HepG2 (cell line): ENCODE measurements at regions not wholly inside any gene's neighbourhood (a gene's known extent, or its start where the extent isn't known, plus 50 kb on each side); places are given as distances from the start of the nearest gene placed in this dataset.

Source experiments
- ATAC-seq: fragments of 200-7000 bp; cut with Tn5 transposase; 3 replicates; pipeline ENCODE4 v1.9.1; 2020; ENCODE audit warnings: mild to moderate bottlenecking, moderate library complexity
- BruUV-seq: library from RNA; stranded (reverse); fragments of 400-500 nt; replicated peaks from 2 replicates; lab custom pipeline; 2021; lab: Mats Ljungman, UMichigan
- CTCF ChIA-PET: fragments of 300-600 bp; formaldehyde crosslinking; extraction: SDS; loops from one replicate; lab custom pipeline; 2021; ENCODE audit warnings: low total read pairs, inconsistent platforms, low intra/inter-chr PET ratio; lab: Yijun Ruan, JAX
- POLR2A ChIA-PET: fragments of 350-600 bp; sonication (Branson Sonifier 250); formaldehyde crosslinking; loops from one replicate; lab custom pipeline; 2020; ENCODE audit warnings: antibody characterized with exemption, inconsistent platforms; lab: Yijun Ruan, JAX
- DNase-seq: peaks from one replicate; pipeline ENCODE4 v3.0.0-alpha.2; 2015; ENCODE audit warnings: low spot score
- FAIRE-seq: peaks from 3 replicates; lab custom pipeline; 2011; peaks lifted over from hg19 to GRCh38; lab: Jason Lieb, UNC
- H2AFZ ChIP-seq: one replicate; pipeline ENCODE4 v1.6.1; 2011; ENCODE audit warnings: low read length, inconsistent platforms
- H3K27ac ChIP-seq: fragments of 300-600 bp; 3 replicates; pipeline ENCODE4 v1.8.0; 2011; ENCODE audit warnings: mixed run types, mild to moderate bottlenecking, mixed read lengths, low read length, inconsistent platforms; ENCODE audit not compliant: insufficient read depth; ENCODE audit errors: extremely low read length
- H3K27me3 ChIP-seq, 2 experiments: fragments of 200-600 bp in 1 of 2; 2 replicates in 1 of 2; 3 replicates in 1 of 2; pipeline versions ENCODE4 v1.6.0 to v1.8.0; 2011; ENCODE audit warnings: low read length in 2 of 2, mild to moderate bottlenecking in 2 of 2, moderate library complexity in 2 of 2, inconsistent platforms in 1 of 2; ENCODE audit not compliant: insufficient read depth in 2 of 2, control insufficient read depth in 1 of 2
- H3K36me3 ChIP-seq, 2 experiments: fragments of 200-600 bp in 1 of 2; replicated peaks in 1 of 2; 2 replicates in 1 of 2; 3 replicates in 1 of 2; pipeline versions ENCODE4 v1.5.1 to v1.8.0; 2011; ENCODE audit warnings: low read length in 2 of 2, inconsistent platforms in 1 of 2; ENCODE audit not compliant: insufficient read depth in 2 of 2, control insufficient read depth in 1 of 2
- H3K4me1 ChIP-seq: 2 replicates; pipeline ENCODE4 v1.5.1; 2012; ENCODE audit warnings: low read length, inconsistent platforms; ENCODE audit not compliant: insufficient read depth
- H3K4me2 ChIP-seq: 2 replicates; pipeline ENCODE4 v1.6.0; 2011; ENCODE audit warnings: low read depth, low read length, inconsistent platforms
- H3K4me3 ChIP-seq, 3 experiments: fragments of 200-600 bp in 1 of 3; sonication (generic), shearing (Covaris generic) in 1 of 3; replicated peaks in 1 of 3; 2 replicates each; pipeline ENCODE4 v1.5.1; 2011 to 2016; ENCODE audit warnings: low read length in 3 of 3, inconsistent platforms in 2 of 3, low read depth in 2 of 3, mild to moderate bottlenecking in 2 of 3, control low read depth in 1 of 3, mixed read lengths in 1 of 3; ENCODE audit not compliant: insufficient read depth in 1 of 3
- H3K79me2 ChIP-seq: one replicate; pipeline ENCODE4 v1.6.1; 2011; ENCODE audit warnings: low read length, inconsistent platforms; ENCODE audit not compliant: insufficient read depth
- H3K9ac ChIP-seq: 2 replicates; pipeline ENCODE4 v1.6.0; 2011; ENCODE audit warnings: mild to moderate bottlenecking, low read depth, low read length, inconsistent platforms; ENCODE audit not compliant: insufficient read depth
- H3K9me3 ChIP-seq: 2 replicates; pipeline ENCODE4 v1.5.1; 2012; ENCODE audit warnings: mild to moderate bottlenecking, low read length
- H4K20me1 ChIP-seq: 2 replicates; pipeline ENCODE4 v1.6.0; 2011; ENCODE audit warnings: inconsistent platforms, mild to moderate bottlenecking, low read length, moderate library complexity; ENCODE audit not compliant: insufficient read depth
- CTCF ChIP-seq: sonication (generic); formaldehyde crosslinking; IDR thresholded peaks from 2 replicates; pipeline ENCODE4 v1.5.0; 2020; ENCODE audit warnings: mild to moderate bottlenecking, missing genetic modification reagents, moderate library complexity
- ETS1 ChIP-seq: sonication (generic); formaldehyde crosslinking; IDR thresholded peaks from 2 replicates; pipeline ENCODE4 v1.4.0; 2020; ENCODE audit warnings: missing genetic modification reagents
- FOXA3 ChIP-seq: IDR thresholded peaks from 2 replicates; pipeline ENCODE4 v1.6.1; 2016; ENCODE audit warnings: missing genetic modification reagents, missing compliant biosample characterization
- KLF11 ChIP-seq: IDR thresholded peaks from 2 replicates; pipeline ENCODE4 v1.6.1; 2016; ENCODE audit warnings: missing compliant biosample characterization
- KLF16 ChIP-seq, 2 experiments: sonication (generic) in 1 of 2; formaldehyde crosslinking in 1 of 2; IDR thresholded peaks; 2 replicates each; pipeline versions ENCODE4 v1.6.1 to v1.8.0; 2016 to 2023; ENCODE audit warnings: missing genetic modification reagents in 2 of 2, missing compliant biosample characterization in 1 of 2
- MAF1 ChIP-seq: sonication (generic); formaldehyde crosslinking; IDR thresholded peaks from 2 replicates; pipeline ENCODE4 v1.5.0; 2020; ENCODE audit warnings: missing genetic modification reagents, borderline replicate concordance
- MAZ ChIP-seq, 2 experiments: sonication (generic) in 1 of 2; formaldehyde crosslinking in 1 of 2; IDR thresholded peaks; 2 replicates each; pipeline versions ENCODE4 v1.5.0 to v1.6.1; 2012 to 2020; ENCODE audit warnings: low read depth in 2 of 2, mild to moderate bottlenecking in 2 of 2, borderline replicate concordance in 1 of 2, improper control_type of control experiment in 1 of 2, low read length in 1 of 2, missing genetic modification reagents in 1 of 2, moderate library complexity in 1 of 2
- PAXIP1 ChIP-seq: sonication (generic); formaldehyde crosslinking; conservative IDR thresholded peaks from 2 replicates; pipeline ENCODE4 v1.4.0; 2020; ENCODE audit warnings: mild to moderate bottlenecking, missing genetic modification reagents, moderate library complexity
- PCBP1 ChIP-seq: fragments of 200-400 bp; formaldehyde crosslinking; IDR thresholded peaks from 2 replicates; pipeline ENCODE4 v1.6.1; 2017; ENCODE audit warnings: mild to moderate bottlenecking, low read depth, low read length, borderline replicate concordance
- RFXAP ChIP-seq: sonication (generic); formaldehyde crosslinking; IDR thresholded peaks from 2 replicates; pipeline ENCODE4 v1.4.0; 2020; ENCODE audit warnings: missing genetic modification reagents, borderline replicate concordance
- SKI ChIP-seq: fragments of 450-650 bp; IDR thresholded peaks from one replicate; pipeline ENCODE4 v1.6.1; 2018; ENCODE audit warnings: mild to moderate bottlenecking; ENCODE audit not compliant: partially characterized antibody
- SMC3 ChIP-seq: IDR thresholded peaks from 2 replicates; pipeline ENCODE4 v1.6.1; 2011; ENCODE audit warnings: low read length, improper control_type of control experiment
- ZBTB37 ChIP-seq: sonication (generic); formaldehyde crosslinking; IDR thresholded peaks from 2 replicates; pipeline ENCODE4 v1.4.0; 2020; ENCODE audit warnings: mild to moderate bottlenecking, missing genetic modification reagents
- ZNF101 ChIP-seq: sonication (generic); formaldehyde crosslinking; IDR thresholded peaks from 2 replicates; pipeline ENCODE4 v1.4.0; 2020; ENCODE audit warnings: mild to moderate bottlenecking, low read depth, missing genetic modification reagents, borderline replicate concordance
- ZNF263 ChIP-seq: sonication (generic); formaldehyde crosslinking; IDR thresholded peaks from 2 replicates; pipeline ENCODE4 v1.4.0; 2020; ENCODE audit warnings: missing genetic modification reagents
- ZNF331 ChIP-seq: sonication (generic); formaldehyde crosslinking; IDR thresholded peaks from 2 replicates; pipeline ENCODE4 v1.4.0; 2020; ENCODE audit warnings: missing genetic modification reagents
- WGBS: methylation state at CpG from one replicate; pipeline ENCODE4 v1.1.6; 2017; ENCODE audit warnings: low lambda C conversion rate; 5-methylcytosine and 5-hydroxymethylcytosine counted together
- in situ Hi-C: cut with HindIII; loops from 2 replicates; pipeline ENCODE4 v1.10.0; 2017; ENCODE audit warnings: low pct_unique_long_range_greater_than_20kb; ENCODE audit not compliant: extremely low pct_ligation_motif_present
- intact Hi-C: fragments of 100-400 bp; cut with micrococcal nuclease; formaldehyde crosslinking; loops from one replicate; pipeline ENCODE4 v1.10.0; 2022; ENCODE audit not compliant: unreplicated experiment

GRCh38 chr13:90760639-90761038 lies 586.8 kb upstream of the MIR17HG start:
- H4K20me1 ChIP-seq: no peaks in the 10 kb centered on the region
- no peak overlapping the region for H3K4me3 ChIP-seq
- ATAC-seq (no peak), FAIRE-seq (no peak), DNase-seq (no peak)
- BruUV-seq: no TSS peak
- in situ Hi-C loops (no loop called here), intact Hi-C loops (no loop called here)
- H3K9ac ChIP-seq: no peak overlapping the region
- no peak overlapping the region for H3K4me2 ChIP-seq
- no peaks in the 10 kb centered on the region for H3K9me3 ChIP-seq
- 0% methylated on average over 1 of the region's 1 CpG for WGBS
- no peak overlapping the region for H3K27ac ChIP-seq
- no peaks in the 10 kb centered on the region for H3K79me2 ChIP-seq
- no peaks in the 10 kb centered on the region for H3K27me3 ChIP-seq
- no peaks in the 10 kb centered on the region for H3K36me3 ChIP-seq
- ChIA-PET POLR2A (no interaction called here), CTCF (no interaction called here)
- no peak overlapping the region for H2AFZ ChIP-seq
- no peaks in the 10 kb centered on the region for H3K4me1 ChIP-seq
- no peak for TF ChIP-seq PAXIP1 (CRISPR knock-in tag)
- no peak for TF ChIP-seq MAF1 (CRISPR knock-in tag)
- TF ChIP-seq CTCF (CRISPR knock-in tag): no peak
- no peak for TF ChIP-seq MAZ (IDR thresholded peaks at IDR 0.05; ENCODE audit: borderline replicate concordance, low read depth, low read length)
- TF ChIP-seq MAZ (CRISPR knock-in tag; IDR thresholded peaks at IDR 0.05; ENCODE audit: low read depth): no peak
- no peak for TF ChIP-seq PCBP1
- no peak for TF ChIP-seq ZBTB37 (CRISPR knock-in tag)
- TF ChIP-seq ZNF263 (CRISPR knock-in tag): no peak
- no peak for TF ChIP-seq ZNF101 (CRISPR knock-in tag)
- TF ChIP-seq KLF16 (CRISPR knock-in tag; IDR thresholded peaks at IDR 0.05): no peak
- TF ChIP-seq FOXA3 (CRISPR knock-in tag): no peak
- TF ChIP-seq KLF11 (CRISPR knock-in tag): no peak
- no peak for TF ChIP-seq SMC3
- no peak for TF ChIP-seq RFXAP (CRISPR knock-in tag)
- TF ChIP-seq ZNF331 (CRISPR knock-in tag): no peak
- TF ChIP-seq SKI: no peak
- TF ChIP-seq ETS1 (CRISPR knock-in tag): no peak
